Pancreas (tissue), 10 donors: ENCODE measurements at regions not wholly inside any gene's neighbourhood (a gene's known extent, or its start where the extent isn't known, plus 50 kb on each side); places are given as distances from the start of the nearest gene placed in this dataset.

Experiments
- ATAC-seq, 4 donors: fragments of 200-7000 bp; cut with Tn5 transposase; one replicate each; pipeline versions ENCODE4 v1.8.0 to v1.9.1; 2020; ENCODE audit warnings: mild to moderate bottlenecking in 4 of 4, moderate library complexity in 4 of 4
- DNase-seq, 6 donors: peaks; one replicate each; pipeline ENCODE4 v3.0.0-alpha.2; 2020
- FAIRE-seq: peaks from 2 replicates; lab custom pipeline; 2012; peaks lifted over from hg19 to GRCh38; lab: Jason Lieb, UNC
- H3K27ac ChIP-seq, 4 donors: fragments of 200-600 bp; sonication (generic); 1 replicate in 3 of 4; 2 replicates in 1 of 4; pipeline versions ENCODE4 v1.5.0 to v1.8.0; 2020
- H3K27me3 ChIP-seq, 4 donors: fragments of 200-600 bp; one replicate each; pipeline ENCODE4 v1.8.0; 2021
- H3K36me3 ChIP-seq, 3 donors: fragments of 200-600 bp; sonication (generic) in 1 of 3; one replicate each; pipeline versions ENCODE4 v1.5.0 to v1.8.0; 2020 to 2021
- H3K4me1 ChIP-seq, 3 donors: fragments of 200-600 bp; one replicate each; pipeline ENCODE4 v1.8.0; 2021
- H3K4me3 ChIP-seq, 4 donors: fragments of 200-600 bp; sonication (generic) in 2 of 4; one replicate each; pipeline versions ENCODE4 v1.5.0 to v1.8.0; 2020 to 2021
- H3K9me3 ChIP-seq, 4 donors: fragments of 200-600 bp; one replicate each; pipeline ENCODE4 v1.8.0; 2021
- WGBS, 2 donors: extraction: QIAGEN DNeasy Blood & Tissue Kit; methylation state at CpG; one replicate each; pipeline ENCODE4 v1.1.7; 2013; 5-methylcytosine and 5-hydroxymethylcytosine counted together
- intact Hi-C, 3 donors: fragments of 100-400 bp; cut with DNase I; formaldehyde crosslinking; loops; one replicate each; pipeline versions ENCODE4 v1.11.1 to v1.14.2; 2022
- TF ChIP-seq, protein P1 (sequence below), 4 donors: fragments of 200-600 bp; sonication (generic) in 3 of 4; IDR thresholded peaks; one replicate each; pipeline versions ENCODE4 v1.5.0 to v1.8.0; 2021; ENCODE audit warnings: antibody characterized with exemption in 4 of 4
- donor health status: healthy with polysubstance abuse.
- donor health status: DM: no; HTN: no; CAD: no; lungs with moderate emphysema.
- donor health status: DM: no; HTN: no; CAD: no.
- donor health status: control.
- donor health status: control.
- donor health status: Bipolar disorder and iron deficiency.
- donor health status: DM: yes; HTN: yes; CAD: no.
- donor health status: DM: no; HTN: no; CAD: no.
- donor health status: DM: no; HTN: no; CAD: no.
- donor health status: DM: yes; HTN: yes; CAD: no.

DNA sequence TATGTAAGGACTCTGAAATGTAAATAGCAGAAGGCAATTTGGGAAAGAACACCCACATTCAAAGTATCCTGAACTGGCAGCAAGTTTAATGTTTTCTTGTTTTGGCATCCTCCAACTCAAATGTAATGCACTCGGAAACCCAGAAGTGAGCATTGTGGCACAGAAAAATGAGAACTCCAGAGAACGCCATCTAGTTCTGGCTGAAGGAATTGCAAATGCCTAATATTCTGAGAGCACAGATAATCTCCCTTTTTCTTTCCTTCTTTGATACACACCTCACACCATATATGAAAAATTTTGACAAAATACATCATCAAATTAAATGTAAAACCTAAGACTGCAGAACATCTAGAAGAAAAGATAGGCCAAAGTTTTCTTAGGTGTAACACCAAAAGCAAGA lies 52.1 kb downstream of the PWWP3B start:
- DNase-seq (no peak), ATAC-seq (peak in 2 of 4 donors; percentile 43 to 49), FAIRE-seq (peak; percentile 79)
- H3K9me3 ChIP-seq: no peaks in the 10 kb centered on the region
- peaks cover 0 to 21% (median 7%) of the 10 kb centered on the region in 4 donors for H3K27me3 ChIP-seq
- intact Hi-C loops: no loop called here
- TF ChIP-seq, protein P1, sequence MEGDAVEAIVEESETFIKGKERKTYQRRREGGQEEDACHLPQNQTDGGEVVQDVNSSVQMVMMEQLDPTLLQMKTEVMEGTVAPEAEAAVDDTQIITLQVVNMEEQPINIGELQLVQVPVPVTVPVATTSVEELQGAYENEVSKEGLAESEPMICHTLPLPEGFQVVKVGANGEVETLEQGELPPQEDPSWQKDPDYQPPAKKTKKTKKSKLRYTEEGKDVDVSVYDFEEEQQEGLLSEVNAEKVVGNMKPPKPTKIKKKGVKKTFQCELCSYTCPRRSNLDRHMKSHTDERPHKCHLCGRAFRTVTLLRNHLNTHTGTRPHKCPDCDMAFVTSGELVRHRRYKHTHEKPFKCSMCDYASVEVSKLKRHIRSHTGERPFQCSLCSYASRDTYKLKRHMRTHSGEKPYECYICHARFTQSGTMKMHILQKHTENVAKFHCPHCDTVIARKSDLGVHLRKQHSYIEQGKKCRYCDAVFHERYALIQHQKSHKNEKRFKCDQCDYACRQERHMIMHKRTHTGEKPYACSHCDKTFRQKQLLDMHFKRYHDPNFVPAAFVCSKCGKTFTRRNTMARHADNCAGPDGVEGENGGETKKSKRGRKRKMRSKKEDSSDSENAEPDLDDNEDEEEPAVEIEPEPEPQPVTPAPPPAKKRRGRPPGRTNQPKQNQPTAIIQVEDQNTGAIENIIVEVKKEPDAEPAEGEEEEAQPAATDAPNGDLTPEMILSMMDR (IDR thresholded peaks at IDR 0.05): peak in 2 of 4 donors; percentile 10 to 38
- no peak overlapping the region for H3K4me3 ChIP-seq
- WGBS, 2 donors: 18 to 31% methylated on average over 2 of the region's 2 CpGs
- no peaks in the 10 kb centered on the region for H3K4me1 ChIP-seq
- no peaks in the 10 kb centered on the region for H3K36me3 ChIP-seq
- no peak overlapping the region for H3K27ac ChIP-seq

DNA sequence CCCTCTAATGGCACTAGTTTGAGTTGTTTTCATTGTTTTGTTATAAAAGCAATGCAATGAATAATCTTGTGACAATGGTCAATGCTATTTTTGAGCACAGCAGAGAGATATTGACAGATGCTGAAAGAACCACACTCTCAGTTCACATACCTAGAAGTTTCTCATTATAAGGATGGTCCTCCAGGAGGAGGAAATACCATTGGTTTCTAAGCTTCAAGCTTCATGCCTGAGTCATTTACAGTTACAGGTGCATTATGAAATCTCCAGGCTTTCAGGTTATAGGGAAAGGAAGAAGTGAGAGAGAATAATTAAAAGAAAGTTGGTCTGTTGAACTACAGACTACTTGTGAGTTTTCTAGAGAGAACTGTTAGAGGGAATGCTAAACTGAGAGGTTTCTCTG lies 75.3 kb downstream of the PWWP3B start:
- Histone ChIP-seq H3K9me3 (no peaks in the 10 kb centered on the region), H3K27me3 (no peaks in the 10 kb centered on the region), H3K4me3 (no peak overlapping the region), H3K27ac (no peak overlapping the region), H3K36me3 (no peaks in the 10 kb centered on the region), H3K4me1 (no peaks in the 10 kb centered on the region)
- intact Hi-C loops: no loop called here
- FAIRE-seq (no peak), DNase-seq (no peak), ATAC-seq (no peak)
- TF ChIP-seq, protein P1 (IDR thresholded peaks at IDR 0.05): no peak

DNA sequence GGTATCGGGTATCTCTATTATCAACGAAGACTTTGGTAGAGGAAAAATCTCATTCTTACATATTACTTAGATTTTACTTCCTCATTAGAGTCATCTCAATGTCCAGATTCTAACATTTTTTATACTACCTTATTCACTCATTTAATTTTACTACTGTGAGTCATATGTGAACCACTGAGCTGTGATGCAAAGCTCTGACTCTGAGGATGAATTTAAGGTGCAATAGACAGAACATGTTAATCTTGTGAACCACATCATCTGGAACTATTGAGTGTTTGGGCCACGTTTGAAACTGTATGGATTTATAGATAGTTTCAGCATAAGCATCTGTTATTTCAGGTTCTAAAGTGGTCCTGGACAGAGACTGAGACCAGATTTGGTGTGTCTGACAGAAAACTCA lies 78.4 kb downstream of the PWWP3B start:
- Histone ChIP-seq H3K4me3 (no peak overlapping the region), H3K4me1 (no peaks in the 10 kb centered on the region), H3K27ac (no peak overlapping the region), H3K36me3 (no peaks in the 10 kb centered on the region), H3K9me3 (no peaks in the 10 kb centered on the region), H3K27me3 (peaks cover 0 to 6% (median 0%) of the 10 kb centered on the region in 4 donors)
- 57% methylated on average over 3 of the region's 3 CpGs for WGBS, 2 donors
- no peak for FAIRE-seq
- no peak for DNase-seq
- no peak for ATAC-seq
- intact Hi-C loops: no loop called here
- TF ChIP-seq, protein P1 (IDR thresholded peaks at IDR 0.05): no peak

DNA sequence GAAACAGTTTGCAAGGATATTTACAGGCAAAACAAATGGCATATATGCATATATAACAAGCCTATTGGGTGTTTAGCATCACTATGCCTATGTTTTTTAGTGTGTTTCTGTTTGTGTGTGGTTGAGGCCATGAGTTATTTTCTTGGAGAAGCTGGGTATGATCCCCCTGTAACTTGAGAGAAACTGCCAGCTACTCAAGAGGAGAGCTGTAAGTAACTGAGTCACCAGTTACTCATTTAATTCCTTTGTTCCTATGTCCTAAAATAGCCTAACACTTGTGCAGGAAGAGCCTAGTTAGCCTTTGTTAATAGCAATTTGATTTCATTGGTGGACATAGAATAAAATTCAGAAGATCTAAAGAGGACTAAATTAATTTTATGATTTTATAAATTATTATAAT lies 79.1 kb downstream of the PWWP3B start:
- no peaks in the 10 kb centered on the region for H3K36me3 ChIP-seq
- H3K27me3 ChIP-seq: peaks cover 0 to 6% (median 0%) of the 10 kb centered on the region in 4 donors
- no peaks in the 10 kb centered on the region for H3K9me3 ChIP-seq
- no peak overlapping the region for H3K27ac ChIP-seq
- no peak for ATAC-seq
- TF ChIP-seq, protein P1 (IDR thresholded peaks at IDR 0.05): no peak
- peak; percentile 64 for FAIRE-seq
- intact Hi-C loops: no loop called here
- no peak for DNase-seq
- no peaks in the 10 kb centered on the region for H3K4me1 ChIP-seq
- no peak overlapping the region for H3K4me3 ChIP-seq

DNA sequence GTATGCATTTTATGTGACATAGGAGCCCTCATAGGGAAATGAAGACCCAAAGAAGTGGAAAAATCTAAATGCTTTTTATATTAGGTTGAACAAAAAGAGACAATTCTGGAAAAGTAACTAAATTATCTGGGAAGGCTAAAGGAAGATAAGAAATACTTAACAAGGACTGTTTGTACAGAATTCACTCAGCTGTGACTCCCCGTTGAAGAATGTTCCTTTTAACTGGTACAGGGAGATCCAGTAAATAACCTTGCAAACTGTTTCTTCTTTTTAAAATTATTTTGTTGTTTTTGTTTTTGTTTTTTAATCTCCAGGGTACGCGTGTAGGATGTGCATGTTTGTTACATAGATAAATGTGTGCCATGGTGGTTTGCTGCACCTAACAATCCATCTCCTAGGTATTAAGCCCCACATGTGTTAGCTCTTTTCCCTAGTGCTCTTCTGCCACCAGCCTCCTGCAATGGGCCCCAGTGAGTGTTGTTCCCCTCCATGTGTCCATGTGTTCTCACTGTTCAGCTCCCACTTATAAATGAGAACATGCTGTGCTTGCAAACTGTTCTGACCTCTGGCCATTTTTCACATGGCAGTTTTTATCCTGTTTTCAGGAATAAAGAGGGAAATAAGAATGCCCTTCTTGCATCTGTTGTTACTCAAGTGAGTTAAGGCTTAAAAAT lies 81.7 kb downstream of the PWWP3B start:
- TF ChIP-seq, protein P1 (IDR thresholded peaks at IDR 0.05): no peak
- no peak overlapping the region for H3K4me3 ChIP-seq
- WGBS, 2 donors: 45 to 70% methylated on average over 3 of the region's 3 CpGs
- ATAC-seq (no peak), DNase-seq (no peak), FAIRE-seq (no peak)
- H3K4me1 ChIP-seq: no peaks in the 10 kb centered on the region
- H3K27ac ChIP-seq: no peak overlapping the region
- no peaks in the 10 kb centered on the region for H3K9me3 ChIP-seq
- intact Hi-C loops: no loop called here
- H3K36me3 ChIP-seq: no peaks in the 10 kb centered on the region
- H3K27me3 ChIP-seq: peaks cover 0 to 6% (median 0%) of the 10 kb centered on the region in 4 donors
